PC-9 (cell line): ENCODE measurements at regions not wholly inside any gene's neighbourhood (a gene's known extent, or its start where the extent isn't known, plus 50 kb on each side); places are given as distances from the start of the nearest gene placed in this dataset.

Source experiments
- BruUV-seq: library from RNA; stranded (reverse); fragments of 400-500 nt; replicated peaks from 2 replicates; lab custom pipeline; 2021; lab: Mats Ljungman, UMichigan
- CTCF ChIA-PET: fragments of 300-600 bp; sonication (Branson Sonifier 250); formaldehyde crosslinking; loops from one replicate; lab custom pipeline; 2022; ENCODE audit warnings: antibody characterized with exemption; lab: Charles Lee
- POLR2A ChIA-PET: fragments of 300-600 bp; sonication (Branson Sonifier 250); formaldehyde crosslinking; loops from one replicate; lab custom pipeline; 2022; ENCODE audit warnings: antibody characterized with exemption; ENCODE audit not compliant: unreplicated experiment; lab: Charles Lee
- DNase-seq, 2 experiments: peaks; one replicate each; pipeline versions ENCODE4 v3.0.0 to v3.0.0-alpha.2; 2015 to 2022; ENCODE audit warnings: mixed read lengths in 1 of 2
- H2AFZ ChIP-seq: fragments of 200-600 bp; sonication (generic); 2 replicates; pipeline ENCODE4 v1.8.1; 2017; ENCODE audit warnings: antibody characterized with exemption
- H3F3A ChIP-seq: fragments of 200-600 bp; sonication (generic); 2 replicates; pipeline ENCODE4 v1.8.1; 2017; ENCODE audit warnings: antibody characterized with exemption, mild to moderate bottlenecking, low read depth; ENCODE audit not compliant: insufficient read depth
- H3K27ac ChIP-seq: fragments of 200-600 bp; sonication (generic); 2 replicates; pipeline ENCODE4 v1.6.1; 2016; ENCODE audit warnings: mixed run types
- H3K27me3 ChIP-seq: fragments of 200-600 bp; sonication (generic); 2 replicates; pipeline ENCODE4 v1.6.1; 2016; ENCODE audit warnings: low read depth, mixed run types; ENCODE audit not compliant: insufficient read depth
- H3K36me3 ChIP-seq: fragments of 200-600 bp; sonication (generic); 2 replicates; pipeline ENCODE4 v1.6.1; 2016; ENCODE audit warnings: low read depth, mixed run types
- H3K4me1 ChIP-seq: fragments of 200-600 bp; sonication (generic); replicated peaks from 2 replicates; pipeline ENCODE4 v1.6.1; 2016; ENCODE audit warnings: mixed run types; ENCODE audit not compliant: insufficient read depth
- H3K4me2 ChIP-seq: fragments of 200-600 bp; sonication (generic); 2 replicates; pipeline ENCODE4 v1.6.1; 2017; ENCODE audit warnings: mixed run types
- H3K4me3 ChIP-seq: fragments of 200-600 bp; sonication (generic); 2 replicates; pipeline ENCODE4 v1.6.1; 2016; ENCODE audit warnings: mixed run types
- H3K79me2 ChIP-seq: fragments of 200-600 bp; sonication (generic); 2 replicates; pipeline ENCODE4 v1.6.1; 2017; ENCODE audit warnings: low read depth, mixed run types
- H3K9me2 ChIP-seq: fragments of 200-600 bp; sonication (generic); 2 replicates; pipeline ENCODE4 v1.8.1; 2017; ENCODE audit warnings: mild to moderate bottlenecking; ENCODE audit not compliant: insufficient read depth
- H3K9me3 ChIP-seq: fragments of 200-600 bp; sonication (generic); 2 replicates; pipeline ENCODE4 v1.8.1; 2016; ENCODE audit warnings: low read depth; ENCODE audit not compliant: insufficient read depth
- H4K20me1 ChIP-seq: fragments of 200-600 bp; sonication (generic); 2 replicates; pipeline ENCODE4 v1.8.1; 2017; ENCODE audit not compliant: insufficient read depth
- EZH2 ChIP-seq: fragments of 200-600 bp; sonication (generic); IDR thresholded peaks from 2 replicates; pipeline ENCODE4 v1.8.0; 2017; ENCODE audit warnings: antibody characterized with exemption, low read depth
- intact Hi-C: fragments of 100-400 bp; cut with micrococcal nuclease; formaldehyde crosslinking; loops from one replicate; pipeline ENCODE4 v1.10.0; 2022; ENCODE audit not compliant: unreplicated experiment
- TF ChIP-seq, protein P1 (sequence below): fragments of 200-600 bp; sonication (generic); conservative IDR thresholded peaks from 2 replicates; pipeline ENCODE4 v1.6.1; 2017; ENCODE audit warnings: mixed run types, antibody characterized with exemption, mild to moderate bottlenecking, moderate library complexity

DNA sequence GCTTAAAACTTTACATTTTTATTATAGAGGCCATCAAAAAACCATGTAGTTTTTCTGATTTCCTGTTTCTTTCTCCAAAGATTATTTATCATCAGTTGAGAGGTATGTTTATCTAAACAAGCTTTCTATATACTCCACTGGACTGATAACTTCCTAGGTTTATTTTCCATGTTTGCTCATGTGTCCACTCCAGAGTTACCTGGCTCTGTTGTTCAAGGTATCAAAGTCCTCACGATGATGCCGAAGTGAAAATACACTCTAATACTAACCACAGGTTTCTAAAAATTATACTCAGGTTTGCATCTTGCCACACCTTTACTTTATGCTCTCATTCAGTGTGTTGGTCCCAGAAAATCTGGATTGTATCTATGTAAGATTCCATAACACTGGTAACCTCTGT lies 287.9 kb upstream of the GULP1 start:
- Histone ChIP-seq H3K36me3 (no peaks in the 10 kb centered on the region), H3F3A (no peaks in the 10 kb centered on the region), H2AFZ (no peak overlapping the region), H3K4me1 (no peaks in the 10 kb centered on the region), H3K27me3 (no peaks in the 10 kb centered on the region), H3K79me2 (no peaks in the 10 kb centered on the region), H3K27ac (no peak overlapping the region), H4K20me1 (no peaks in the 10 kb centered on the region), H3K4me3 (no peak overlapping the region), H3K9me3 (no peaks in the 10 kb centered on the region), H3K9me2 (no peaks in the 10 kb centered on the region), H3K4me2 (no peak overlapping the region)
- TF ChIP-seq, protein P1, sequence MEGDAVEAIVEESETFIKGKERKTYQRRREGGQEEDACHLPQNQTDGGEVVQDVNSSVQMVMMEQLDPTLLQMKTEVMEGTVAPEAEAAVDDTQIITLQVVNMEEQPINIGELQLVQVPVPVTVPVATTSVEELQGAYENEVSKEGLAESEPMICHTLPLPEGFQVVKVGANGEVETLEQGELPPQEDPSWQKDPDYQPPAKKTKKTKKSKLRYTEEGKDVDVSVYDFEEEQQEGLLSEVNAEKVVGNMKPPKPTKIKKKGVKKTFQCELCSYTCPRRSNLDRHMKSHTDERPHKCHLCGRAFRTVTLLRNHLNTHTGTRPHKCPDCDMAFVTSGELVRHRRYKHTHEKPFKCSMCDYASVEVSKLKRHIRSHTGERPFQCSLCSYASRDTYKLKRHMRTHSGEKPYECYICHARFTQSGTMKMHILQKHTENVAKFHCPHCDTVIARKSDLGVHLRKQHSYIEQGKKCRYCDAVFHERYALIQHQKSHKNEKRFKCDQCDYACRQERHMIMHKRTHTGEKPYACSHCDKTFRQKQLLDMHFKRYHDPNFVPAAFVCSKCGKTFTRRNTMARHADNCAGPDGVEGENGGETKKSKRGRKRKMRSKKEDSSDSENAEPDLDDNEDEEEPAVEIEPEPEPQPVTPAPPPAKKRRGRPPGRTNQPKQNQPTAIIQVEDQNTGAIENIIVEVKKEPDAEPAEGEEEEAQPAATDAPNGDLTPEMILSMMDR, result no peak
- no peak for TF ChIP-seq EZH2
- ChIA-PET CTCF (no interaction called here), POLR2A (interaction anchor here (0.6 kb wide), 1 partner anchor 10 kb away, joined by 4 read pairs; no protein-coding TSS in a partner anchor)
- no peak for DNase-seq
- no TSS peak for BruUV-seq
- intact Hi-C loops, result no loop called here

DNA sequence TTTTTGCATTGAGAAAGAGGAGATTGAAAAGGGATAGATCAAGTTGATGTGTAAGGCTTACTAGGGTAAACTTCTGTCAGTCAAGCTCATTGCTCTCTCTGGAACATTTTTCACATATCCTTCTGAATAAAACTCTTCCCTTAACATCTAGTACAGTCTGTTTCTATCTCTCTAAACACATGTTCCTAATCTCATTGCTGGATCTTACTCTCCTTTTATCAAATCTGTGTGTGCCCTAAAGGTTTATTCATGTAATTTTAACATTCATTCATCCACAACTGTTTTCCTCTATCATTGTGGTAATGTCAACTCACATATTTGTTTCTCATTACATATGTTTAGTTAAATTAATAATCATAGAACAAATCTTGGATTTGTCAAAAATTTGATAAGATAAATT lies 277.9 kb upstream of the GULP1 start:
- H3K4me3 ChIP-seq, result no peak overlapping the region
- no peaks in the 10 kb centered on the region for H3K4me1 ChIP-seq
- no peaks in the 10 kb centered on the region for H3K9me3 ChIP-seq
- no peaks in the 10 kb centered on the region for H4K20me1 ChIP-seq
- no peaks in the 10 kb centered on the region for H3K9me2 ChIP-seq
- ChIA-PET POLR2A (no interaction called here), CTCF (no interaction called here)
- H3F3A ChIP-seq, result no peaks in the 10 kb centered on the region
- H3K36me3 ChIP-seq, result no peaks in the 10 kb centered on the region
- no peaks in the 10 kb centered on the region for H3K79me2 ChIP-seq
- BruUV-seq, result no TSS peak
- intact Hi-C loops, result no loop called here
- no peak for TF ChIP-seq EZH2
- TF ChIP-seq, protein P1, result no peak
- no peak overlapping the region for H3K27ac ChIP-seq
- no peak overlapping the region for H2AFZ ChIP-seq
- H3K4me2 ChIP-seq, result no peak overlapping the region
- DNase-seq, result no peak
- H3K27me3 ChIP-seq, result no peaks in the 10 kb centered on the region

DNA sequence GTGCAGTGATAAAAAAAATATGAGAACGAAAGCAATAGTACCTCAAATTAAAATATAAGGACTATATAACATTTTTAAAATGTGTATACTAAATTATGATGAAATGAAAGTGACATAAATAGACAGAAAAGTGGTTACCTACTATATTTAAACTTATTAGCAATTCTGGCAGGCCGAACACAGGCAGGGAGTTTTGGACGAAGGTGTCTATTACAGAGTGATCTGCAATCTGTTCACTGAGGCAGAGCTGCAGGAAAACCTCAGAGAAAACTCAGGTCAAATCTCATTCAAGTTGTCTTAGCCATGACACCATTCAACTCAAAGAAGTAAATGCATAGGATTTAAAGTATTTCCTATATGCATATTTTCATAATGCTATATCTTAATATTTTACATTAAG lies 274.8 kb upstream of the GULP1 start:
- intact Hi-C loops, result no loop called here
- TF ChIP-seq, protein P1, result no peak
- TF ChIP-seq EZH2, result no peak
- Histone ChIP-seq H3F3A (no peaks in the 10 kb centered on the region), H3K79me2 (no peaks in the 10 kb centered on the region), H4K20me1 (no peaks in the 10 kb centered on the region), H3K36me3 (no peaks in the 10 kb centered on the region), H3K4me2 (no peak overlapping the region), H3K4me3 (no peak overlapping the region), H3K27ac (no peak overlapping the region), H3K4me1 (no peaks in the 10 kb centered on the region), H3K27me3 (no peaks in the 10 kb centered on the region), H2AFZ (no peak overlapping the region), H3K9me3 (no peaks in the 10 kb centered on the region), H3K9me2 (no peaks in the 10 kb centered on the region)
- ChIA-PET POLR2A (no interaction called here), CTCF (no interaction called here)
- no TSS peak for BruUV-seq
- no peak for DNase-seq
